Stimulated activated naive CD8-positive, alpha-beta T cell treated with anti-CD3 and anti-CD28 coated beads, Interleukin-15, amount 100 ng/mL, for 72 hours (primary cell): ENCODE measurements at regions not wholly inside any gene's neighbourhood (a gene's known extent, or its start where the extent isn't known, plus 50 kb on each side); places are given as distances from the start of the nearest gene placed in this dataset.
"Not testable (repeated sequence)": the region's sequence is repeated elsewhere in the genome, so short reads cannot be mapped to it uniquely, and the experiment has no call there.

Source experiments
- ATAC-seq: fragments of 150-1000 bp; cut with Tn5 transposase; 2 replicates; pipeline ENCODE4 v1.10.0; 2021; ENCODE audit warnings: mild to moderate bottlenecking, moderate library complexity
- DNase-seq, 2 donors: peaks; one replicate each; pipeline ENCODE4 v3.0.0; 2021 to 2022
- H3K27ac Mint-ChIP-seq, 2 donors: one replicate each; pipeline ENCODE4 v1.8.0; 2022; ENCODE audit warnings: mild to moderate bottlenecking in 2 of 2, mixed read lengths in 2 of 2, moderate library complexity in 2 of 2
- H3K27me3 Mint-ChIP-seq: one replicate; pipeline ENCODE4 v1.8.0; 2022; ENCODE audit warnings: mixed read lengths
- H3K4me1 Mint-ChIP-seq: one replicate; pipeline ENCODE4 v1.8.0; 2022; ENCODE audit warnings: mild to moderate bottlenecking, mixed read lengths
- H3K4me3 Mint-ChIP-seq, 2 donors: one replicate each; pipeline ENCODE4 v1.8.0; 2022; ENCODE audit warnings: mild to moderate bottlenecking in 2 of 2, mixed read lengths in 2 of 2, moderate library complexity in 1 of 2
- H3K9me3 Mint-ChIP-seq, 2 donors: one replicate each; pipeline ENCODE4 v1.8.0; 2022; ENCODE audit warnings: mixed read lengths in 2 of 2

GRCh38 chr15:62362608-62363007 lies 197.5 kb upstream of the C2CD4B start:
- Mint-ChIP-seq H3K27me3 (peaks cover 48% of the 10 kb centered on the region), H3K4me1 (no peaks in the 10 kb centered on the region), H3K27ac (no peak overlapping the region), H3K4me3 (no peak overlapping the region), H3K9me3 (no peaks in the 10 kb centered on the region)
- DNase-seq = no peak
- no peak for ATAC-seq

- Mint-ChIP-seq H3K27ac (no peak overlapping the region), H3K9me3 (no peaks in the 10 kb centered on the region), H3K4me3 (no peak overlapping the region), H3K4me1 (no peaks in the 10 kb centered on the region), H3K27me3 (peaks cover 48% of the 10 kb centered on the region)
- DNase-seq = no peak
- ATAC-seq = no peak
Measured at GRCh38 chr15:62363913-62364312, 198.8 kb upstream of the C2CD4B start.

GRCh38 chr15:62365795-62366442 lies 200.8 kb upstream of the C2CD4B start:
- H3K27me3 Mint-ChIP-seq = peaks cover 28% of the 10 kb centered on the region
- ATAC-seq (no peak), DNase-seq (no peak)
- no peak overlapping the region for H3K27ac Mint-ChIP-seq
- no peaks in the 10 kb centered on the region for H3K9me3 Mint-ChIP-seq
- H3K4me3 Mint-ChIP-seq = no peak overlapping the region
- no peaks in the 10 kb centered on the region for H3K4me1 Mint-ChIP-seq

GRCh38 chr15:62369454-62369853 lies 204.4 kb upstream of the C2CD4B start:
- Mint-ChIP-seq H3K9me3 (no peaks in the 10 kb centered on the region), H3K27ac (no peak overlapping the region), H3K4me3 (no peak overlapping the region), H3K27me3 (peaks cover 8% of the 10 kb centered on the region), H3K4me1 (no peaks in the 10 kb centered on the region)
- no peak for ATAC-seq
- no peak for DNase-seq

DNA sequence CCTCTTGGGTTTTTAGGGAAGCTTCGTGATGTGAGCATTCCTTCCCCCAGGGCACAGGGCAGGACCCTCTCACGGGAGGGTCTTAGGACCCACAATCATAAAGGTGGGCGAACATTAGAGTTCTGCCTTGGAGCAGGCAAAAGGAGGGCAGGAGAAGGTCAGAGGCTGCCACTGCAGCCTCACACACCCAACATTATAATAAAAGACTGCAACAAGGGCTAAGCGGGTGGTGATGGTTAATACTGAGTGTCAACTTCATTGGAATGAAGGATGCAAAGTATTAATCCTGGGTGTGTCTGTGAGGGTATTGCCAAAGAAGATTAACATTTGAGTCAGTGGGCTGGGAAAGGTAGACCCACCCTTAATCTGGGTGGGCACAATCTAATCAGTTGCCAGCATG lies 206.6 kb upstream of the C2CD4B start:
- H3K4me3 Mint-ChIP-seq, H3K27me3 Mint-ChIP-seq, DNase-seq, H3K9me3 Mint-ChIP-seq, ATAC-seq, H3K27ac Mint-ChIP-seq, H3K4me1 Mint-ChIP-seq: not testable (repeated sequence)

DNA sequence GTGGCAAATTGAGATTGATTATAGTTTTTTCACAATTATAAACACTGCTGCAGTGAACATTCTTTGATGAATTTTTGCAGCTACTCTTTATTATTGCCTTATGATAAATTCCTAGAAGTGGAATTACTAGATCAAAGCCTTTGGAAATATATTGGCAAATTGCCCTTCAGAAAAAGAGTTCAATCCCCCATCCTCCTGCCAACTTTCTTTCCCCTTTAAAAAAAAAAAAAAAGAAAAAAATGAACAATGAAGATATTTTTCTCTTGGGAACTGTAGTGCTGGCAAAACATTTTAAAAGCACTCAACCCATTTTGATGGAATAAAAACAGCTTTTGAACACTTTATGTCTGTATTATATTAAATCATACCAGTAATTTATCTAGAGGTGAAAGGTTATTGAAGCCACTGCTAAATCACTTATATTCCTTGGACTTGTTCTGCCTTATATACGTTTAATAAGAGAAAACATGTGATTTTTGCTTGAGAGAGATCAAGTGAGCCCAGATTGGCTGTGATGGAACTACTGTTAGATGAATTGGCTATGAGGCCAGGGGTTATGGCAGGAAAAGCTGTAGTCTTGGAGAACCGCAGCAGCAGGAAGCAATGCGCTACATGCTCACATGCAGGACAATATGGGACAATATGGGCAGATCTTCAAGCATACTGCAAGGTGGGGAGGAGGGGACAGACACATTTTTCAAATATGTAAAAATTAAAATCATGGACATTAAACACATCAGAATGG lies 212.8 kb upstream of the C2CD4B start:
- DNase-seq (no peak), ATAC-seq (no peak)
- H3K4me1 Mint-ChIP-seq = no peaks in the 10 kb centered on the region
- no peaks in the 10 kb centered on the region for H3K9me3 Mint-ChIP-seq
- H3K4me3 Mint-ChIP-seq = no peak overlapping the region
- peak overlapping the region in 1 of 2 donors; percentile 54 for H3K27ac Mint-ChIP-seq
- peaks cover 46% of the 10 kb centered on the region for H3K27me3 Mint-ChIP-seq

DNA sequence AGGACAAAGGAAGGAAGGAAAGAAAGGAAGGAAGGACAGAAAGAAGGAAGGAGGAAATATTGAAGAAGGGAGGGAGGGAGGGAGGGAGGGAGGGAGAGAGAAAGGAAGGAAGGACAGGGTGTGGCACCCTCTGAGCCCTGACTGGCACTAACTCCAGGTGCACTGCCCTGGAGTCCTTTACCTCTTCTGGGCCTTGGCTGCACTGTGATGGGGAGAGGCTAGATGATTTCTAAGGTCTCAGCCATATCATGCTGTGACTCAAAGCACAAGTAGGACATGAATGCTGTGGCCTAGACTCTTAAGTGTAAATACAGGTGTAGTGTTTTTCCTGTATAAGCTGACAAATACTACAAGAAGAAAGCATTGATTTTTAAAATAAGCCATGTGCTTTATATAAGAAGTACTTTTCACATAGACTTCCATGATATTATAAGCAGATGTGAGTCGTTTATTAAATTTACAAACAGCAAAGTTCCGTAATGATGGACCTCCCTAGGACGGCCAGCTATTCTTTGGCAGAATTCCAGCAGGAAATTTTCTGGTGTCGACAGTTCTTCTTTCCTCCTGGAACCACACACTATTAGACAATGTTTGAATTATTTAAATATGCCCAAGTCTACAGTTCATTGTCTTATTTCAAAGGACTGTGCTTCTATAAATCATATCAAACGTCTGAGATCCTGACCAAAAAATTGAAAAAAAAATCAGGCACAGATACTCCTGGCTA lies 213.8 kb upstream of the C2CD4B start:
- Mint-ChIP-seq H3K27me3 (peaks cover 54% of the 10 kb centered on the region), H3K27ac (no peak overlapping the region), H3K9me3 (no peaks in the 10 kb centered on the region), H3K4me1 (no peaks in the 10 kb centered on the region), H3K4me3 (no peak overlapping the region)
- no peak for DNase-seq
- ATAC-seq = no peak

DNA sequence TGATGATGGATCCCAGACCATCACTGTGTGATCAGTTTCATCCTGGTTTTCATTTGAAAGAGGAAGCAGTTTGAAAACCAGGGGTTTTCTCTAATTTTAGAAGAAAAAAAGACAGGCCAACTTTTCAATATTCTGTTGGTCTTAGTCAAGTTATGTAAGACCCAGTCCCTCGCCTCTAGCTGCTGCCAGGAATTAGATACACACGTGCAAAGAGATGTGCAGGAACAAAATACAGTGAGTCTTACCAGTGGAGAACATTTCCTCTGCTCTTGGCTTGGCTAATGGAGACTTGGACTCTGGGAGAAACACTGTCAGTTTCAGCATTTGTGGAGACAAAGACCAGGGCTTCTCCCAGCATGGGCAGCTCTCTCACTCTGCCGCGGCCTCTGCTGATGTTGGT lies 214.9 kb upstream of the C2CD4B start:
- H3K9me3 Mint-ChIP-seq = no peaks in the 10 kb centered on the region
- no peak for DNase-seq
- H3K27ac Mint-ChIP-seq = no peak overlapping the region
- peaks cover 63% of the 10 kb centered on the region for H3K27me3 Mint-ChIP-seq
- no peak for ATAC-seq
- no peak overlapping the region for H3K4me3 Mint-ChIP-seq
- no peaks in the 10 kb centered on the region for H3K4me1 Mint-ChIP-seq

DNA sequence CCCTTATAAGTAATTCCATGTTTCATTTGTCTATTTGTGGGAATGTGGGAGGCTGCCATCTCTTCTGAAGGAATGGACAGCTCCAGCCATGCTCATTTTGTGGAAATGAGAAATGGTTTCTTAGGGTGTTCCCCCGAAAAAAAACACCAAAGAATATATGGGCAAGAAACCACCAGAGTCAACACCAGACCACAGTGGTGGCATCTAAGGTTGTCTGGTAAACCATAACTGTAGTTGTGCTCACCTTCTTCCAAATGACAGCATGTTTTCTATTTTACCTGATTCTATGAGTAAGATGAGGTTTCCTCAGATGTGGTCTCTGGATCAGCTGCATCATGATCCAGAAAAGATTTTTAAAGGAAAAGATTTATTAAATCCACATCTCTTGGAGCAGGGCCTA lies 217.0 kb upstream of the C2CD4B start:
- Mint-ChIP-seq H3K4me1 (no peaks in the 10 kb centered on the region), H3K27me3 (peaks cover 66% of the 10 kb centered on the region)

GRCh38 chr15:62389885-62390790 lies 225.1 kb upstream of the C2CD4B start, which contains the start of gene TLN2:
Gene TLN2 (plus strand): TSS chr15:62390550.
- DNase-seq (peak; percentile 64 to 72), ATAC-seq (peak; percentile 90)
- peak within 1 kb of the TSS; percentile 96 to 98 for H3K4me3 Mint-ChIP-seq
- peaks cover 25% of the 10 kb centered on the region for H3K27me3 Mint-ChIP-seq
- no peaks in the 10 kb centered on the region for H3K9me3 Mint-ChIP-seq
- H3K4me1 Mint-ChIP-seq = peaks cover 22% of the 10 kb centered on the region
- peak within 1 kb of the TSS; percentile 97 to 98 for H3K27ac Mint-ChIP-seq

More for the DNA sequence above, 217.0 kb upstream of the C2CD4B start:
- ATAC-seq (peak; percentile 61), DNase-seq (peak; percentile 1 to 24)
- H3K9me3 Mint-ChIP-seq = no peaks in the 10 kb centered on the region
- no peak overlapping the region for H3K4me3 Mint-ChIP-seq
- H3K27ac Mint-ChIP-seq = no peak overlapping the region

- peak; percentile 48 for ATAC-seq
- no peaks in the 10 kb centered on the region for H3K9me3 Mint-ChIP-seq
- peak overlapping the region; percentile 86 to 91 for H3K27ac Mint-ChIP-seq
- peaks cover 20% of the 10 kb centered on the region for H3K27me3 Mint-ChIP-seq
- peak overlapping the region; percentile 96 to 98 for H3K4me3 Mint-ChIP-seq
- H3K4me1 Mint-ChIP-seq = peaks cover 22% of the 10 kb centered on the region
- peak; percentile 27 to 39 for DNase-seq
Measured at GRCh38 chr15:62390791-62391640, 225.9 kb upstream of the C2CD4B start.

- Mint-ChIP-seq H3K27me3 (peaks cover 20% of the 10 kb centered on the region), H3K4me3 (peak overlapping the region; percentile 96 to 98), H3K9me3 (no peaks in the 10 kb centered on the region), H3K4me1 (peaks cover 22% of the 10 kb centered on the region), H3K27ac (no peak overlapping the region)
- peak; percentile 64 for ATAC-seq
- DNase-seq = peak; percentile 32 to 45
Measured at GRCh38 chr15:62391641-62392262, 226.7 kb upstream of the C2CD4B start.

- no peak for ATAC-seq
- H3K4me1 Mint-ChIP-seq = peaks cover 22% of the 10 kb centered on the region
- H3K4me3 Mint-ChIP-seq = peak overlapping the region; percentile 96 to 98
- no peaks in the 10 kb centered on the region for H3K9me3 Mint-ChIP-seq
- DNase-seq = peak; percentile 1 to 15
- peaks cover 20% of the 10 kb centered on the region for H3K27me3 Mint-ChIP-seq
- H3K27ac Mint-ChIP-seq = peak overlapping the region in 1 of 2 donors; percentile 31
Measured at GRCh38 chr15:62392376-62392775, 227.3 kb upstream of the C2CD4B start.

GRCh38 chr15:62393196-62393595 lies 228.1 kb upstream of the C2CD4B start:
- no peak overlapping the region for H3K4me3 Mint-ChIP-seq
- peaks cover 2 to 3% of the 10 kb centered on the region in 2 donors for H3K9me3 Mint-ChIP-seq
- H3K27me3 Mint-ChIP-seq = peaks cover 24% of the 10 kb centered on the region
- H3K27ac Mint-ChIP-seq = no peak overlapping the region
- peaks cover 22% of the 10 kb centered on the region for H3K4me1 Mint-ChIP-seq
- no peak for ATAC-seq
- no peak for DNase-seq
